ENCODE measurements at regions not wholly inside any gene's neighbourhood (a gene's known extent, or its start where the extent isn't known, plus 50 kb on each side); places are given as distances from the start of the nearest gene placed in this dataset.

- ATAC-seq (replicated peaks; ENCODE audit: extremely low read depth, poor library complexity, severe bottlenecking) (no peak), DNase-seq (ENCODE audit: low spot score in 2 of 2) (no peak)
- no peak overlapping the region for H3K27ac Mint-ChIP-seq (ENCODE audit: low read depth)
- H3K36me3 Mint-ChIP-seq (ENCODE audit: insufficient read depth), result no peaks in the 10 kb centered on the region
- H3K4me1 Mint-ChIP-seq, result no peaks in the 10 kb centered on the region
- H3K9me3 Mint-ChIP-seq, result no peaks in the 10 kb centered on the region
- no peak overlapping the region for H3K4me3 Mint-ChIP-seq
- no peaks in the 10 kb centered on the region for H3K27me3 Mint-ChIP-seq
Measured at GRCh38 chr17:79535728-79536025, 75.2 kb downstream of the RBFOX3 start.

- Mint-ChIP-seq H3K27ac (ENCODE audit: low read depth) (no peak overlapping the region), H3K9me3 (no peaks in the 10 kb centered on the region), H3K4me1 (no peaks in the 10 kb centered on the region), H3K27me3 (no peaks in the 10 kb centered on the region), H3K4me3 (no peak overlapping the region), H3K36me3 (ENCODE audit: insufficient read depth) (no peaks in the 10 kb centered on the region)
- ATAC-seq (replicated peaks; ENCODE audit: extremely low read depth, poor library complexity, severe bottlenecking) (no peak), DNase-seq (ENCODE audit: low spot score in 2 of 2) (no peak)
Measured at GRCh38 chr17:79534851-79535727, 75.8 kb downstream of the RBFOX3 start.

GRCh38 chr17:79534111-79534510 is 76.7 kb downstream of the RBFOX3 start:
- no peak for DNase-seq (ENCODE audit: low spot score in 2 of 2)
- H3K27me3 Mint-ChIP-seq, result no peaks in the 10 kb centered on the region
- no peaks in the 10 kb centered on the region for H3K9me3 Mint-ChIP-seq
- H3K27ac Mint-ChIP-seq (ENCODE audit: low read depth), result no peak overlapping the region
- no peaks in the 10 kb centered on the region for H3K4me1 Mint-ChIP-seq
- H3K36me3 Mint-ChIP-seq (ENCODE audit: insufficient read depth), result no peaks in the 10 kb centered on the region
- H3K4me3 Mint-ChIP-seq, result no peak overlapping the region
- no peak for ATAC-seq (replicated peaks; ENCODE audit: extremely low read depth, poor library complexity, severe bottlenecking)

GRCh38 chr17:79533116-79533515 is 77.7 kb downstream of the RBFOX3 start:
- ATAC-seq (replicated peaks; ENCODE audit: extremely low read depth, poor library complexity, severe bottlenecking) (no peak), DNase-seq (ENCODE audit: low spot score in 2 of 2) (no peak)
- Mint-ChIP-seq H3K4me1 (no peaks in the 10 kb centered on the region), H3K4me3 (no peak overlapping the region), H3K9me3 (no peaks in the 10 kb centered on the region), H3K27me3 (no peaks in the 10 kb centered on the region), H3K27ac (ENCODE audit: low read depth) (no peak overlapping the region), H3K36me3 (ENCODE audit: insufficient read depth) (no peaks in the 10 kb centered on the region)

GRCh38 chr17:79532107-79532790 is 78.6 kb downstream of the RBFOX3 start:
- Mint-ChIP-seq H3K27me3 (peaks cover 4% of the 10 kb centered on the region), H3K36me3 (ENCODE audit: insufficient read depth) (no peaks in the 10 kb centered on the region), H3K4me1 (no peaks in the 10 kb centered on the region), H3K4me3 (no peak overlapping the region), H3K9me3 (no peaks in the 10 kb centered on the region), H3K27ac (ENCODE audit: low read depth) (no peak overlapping the region)
- ATAC-seq (replicated peaks; ENCODE audit: extremely low read depth, poor library complexity, severe bottlenecking), result no peak
- DNase-seq (ENCODE audit: low spot score in 2 of 2), result no peak

- H3K27ac Mint-ChIP-seq (ENCODE audit: low read depth), result no peak overlapping the region
- no peaks in the 10 kb centered on the region for H3K36me3 Mint-ChIP-seq (ENCODE audit: insufficient read depth)
- no peaks in the 10 kb centered on the region for H3K4me1 Mint-ChIP-seq
- H3K9me3 Mint-ChIP-seq, result no peaks in the 10 kb centered on the region
- DNase-seq (ENCODE audit: low spot score in 2 of 2) (no peak), ATAC-seq (replicated peaks; ENCODE audit: extremely low read depth, poor library complexity, severe bottlenecking) (no peak)
- peaks cover 12% of the 10 kb centered on the region for H3K27me3 Mint-ChIP-seq
- no peak overlapping the region for H3K4me3 Mint-ChIP-seq
Measured at GRCh38 chr17:79531191-79532095, 79.4 kb downstream of the RBFOX3 start.

- DNase-seq (ENCODE audit: low spot score in 2 of 2) (no peak), ATAC-seq (replicated peaks; ENCODE audit: extremely low read depth, poor library complexity, severe bottlenecking) (no peak)
- Mint-ChIP-seq H3K27me3 (peaks cover 14% of the 10 kb centered on the region), H3K4me3 (no peak overlapping the region), H3K4me1 (no peaks in the 10 kb centered on the region), H3K9me3 (no peaks in the 10 kb centered on the region), H3K36me3 (ENCODE audit: insufficient read depth) (no peaks in the 10 kb centered on the region), H3K27ac (ENCODE audit: low read depth) (no peak overlapping the region)
Measured at GRCh38 chr17:79530361-79531105, 80.3 kb downstream of the RBFOX3 start.

GRCh38 chr17:79529661-79530081 is 81.2 kb downstream of the RBFOX3 start:
- Mint-ChIP-seq H3K4me1 (no peaks in the 10 kb centered on the region), H3K9me3 (no peaks in the 10 kb centered on the region), H3K36me3 (ENCODE audit: insufficient read depth) (no peaks in the 10 kb centered on the region), H3K4me3 (no peak overlapping the region), H3K27ac (ENCODE audit: low read depth) (no peak overlapping the region), H3K27me3 (peaks cover 14% of the 10 kb centered on the region)
- ATAC-seq (replicated peaks; ENCODE audit: extremely low read depth, poor library complexity, severe bottlenecking) (no peak), DNase-seq (ENCODE audit: low spot score in 2 of 2) (no peak)

- Mint-ChIP-seq H3K4me1 (no peaks in the 10 kb centered on the region), H3K4me3 (no peak overlapping the region), H3K36me3 (ENCODE audit: insufficient read depth) (no peaks in the 10 kb centered on the region), H3K27ac (ENCODE audit: low read depth) (no peak overlapping the region), H3K9me3 (no peaks in the 10 kb centered on the region), H3K27me3 (peaks cover 14% of the 10 kb centered on the region)
- no peak for DNase-seq (ENCODE audit: low spot score in 2 of 2)
- ATAC-seq (replicated peaks; ENCODE audit: extremely low read depth, poor library complexity, severe bottlenecking), result no peak
Measured at GRCh38 chr17:79528592-79529125, 82.2 kb downstream of the RBFOX3 start.

- Mint-ChIP-seq H3K27ac (ENCODE audit: low read depth) (no peak overlapping the region), H3K36me3 (ENCODE audit: insufficient read depth) (no peaks in the 10 kb centered on the region), H3K4me1 (no peaks in the 10 kb centered on the region), H3K27me3 (peaks cover 14% of the 10 kb centered on the region), H3K4me3 (no peak overlapping the region), H3K9me3 (no peaks in the 10 kb centered on the region)
- DNase-seq (ENCODE audit: low spot score in 2 of 2), result no peak
- ATAC-seq (replicated peaks; ENCODE audit: extremely low read depth, poor library complexity, severe bottlenecking), result no peak
Measured at GRCh38 chr17:79527306-79527705, 83.5 kb downstream of the RBFOX3 start.

GRCh38 chr17:79525793-79526677 is 84.8 kb downstream of the RBFOX3 start:
- Mint-ChIP-seq H3K36me3 (ENCODE audit: insufficient read depth) (no peaks in the 10 kb centered on the region), H3K27ac (ENCODE audit: low read depth) (no peak overlapping the region), H3K4me3 (no peak overlapping the region), H3K9me3 (no peaks in the 10 kb centered on the region), H3K27me3 (peaks cover 14% of the 10 kb centered on the region), H3K4me1 (no peaks in the 10 kb centered on the region)
- ATAC-seq (replicated peaks; ENCODE audit: extremely low read depth, poor library complexity, severe bottlenecking) (no peak), DNase-seq (ENCODE audit: low spot score in 2 of 2) (no peak)
